ENCODE measurements at regions not wholly inside any gene's neighbourhood (a gene's known extent, or its start where the extent isn't known, plus 50 kb on each side); places are given as distances from the start of the nearest gene placed in this dataset.
"Not testable (repeated sequence)": the region's sequence is repeated elsewhere in the genome, so short reads cannot be mapped to it uniquely, and the experiment has no call there.

- DNase-seq (ENCODE audit: low read depth, low spot score), result no peak
These were observed 146.6 kb upstream of the PRSS16 start for GRCh38 chr6:27100921-27101320.

- DNase-seq (ENCODE audit: low read depth, low spot score), result no peak
These were observed 145.7 kb upstream of the PRSS16 start for GRCh38 chr6:27101824-27102223.

GRCh38 chr6:27106382-27106781, 141.1 kb upstream of the PRSS16 start:
- DNase-seq (ENCODE audit: low read depth, low spot score), result no peak

GRCh38 chr6:27111743-27112142, 135.8 kb upstream of the PRSS16 start:
- DNase-seq (ENCODE audit: low read depth, low spot score), result no peak

GRCh38 chr6:27112974-27113373, 134.5 kb upstream of the PRSS16 start:
- DNase-seq (ENCODE audit: low read depth, low spot score), result no peak

GRCh38 chr6:27119329-27119728, 128.2 kb upstream of the PRSS16 start:
- no peak for DNase-seq (ENCODE audit: low read depth, low spot score)

- DNase-seq (ENCODE audit: low read depth, low spot score), result no peak
These were observed 127.7 kb upstream of the PRSS16 start for GRCh38 chr6:27119761-27120160.

GRCh38 chr6:27121640-27122039, 125.9 kb upstream of the PRSS16 start:
- DNase-seq (ENCODE audit: low read depth, low spot score), result no peak

GRCh38 chr6:27124252-27124657, 123.2 kb upstream of the PRSS16 start:
- DNase-seq (ENCODE audit: low read depth, low spot score), result no peak

- no peak for DNase-seq (ENCODE audit: low read depth, low spot score)
These were observed 121.3 kb upstream of the PRSS16 start for GRCh38 chr6:27126046-27126814.

GRCh38 chr6:27126815-27127537, 120.5 kb upstream of the PRSS16 start:
- peak; percentile 96 for DNase-seq (ENCODE audit: low read depth, low spot score)

GRCh38 chr6:27127874-27128273, 119.6 kb upstream of the PRSS16 start:
- DNase-seq (ENCODE audit: low read depth, low spot score), result not testable (repeated sequence)

- DNase-seq (ENCODE audit: low read depth, low spot score), result no peak
These were observed 119.0 kb upstream of the PRSS16 start for GRCh38 chr6:27128311-27129094.

- no peak for DNase-seq (ENCODE audit: low read depth, low spot score)
These were observed 118.2 kb upstream of the PRSS16 start for GRCh38 chr6:27129095-27129815.

- no peak for DNase-seq (ENCODE audit: low read depth, low spot score)
These were observed 117.6 kb upstream of the PRSS16 start for GRCh38 chr6:27129917-27130316.

- DNase-seq (ENCODE audit: low read depth, low spot score), result peak; percentile 9
These were observed 116.7 kb upstream of the PRSS16 start for GRCh38 chr6:27130668-27131428.

GRCh38 chr6:27132282-27132531, 115.3 kb upstream of the PRSS16 start:
- not testable (repeated sequence) for DNase-seq (ENCODE audit: low read depth, low spot score)

GRCh38 chr6:27132532-27133280, 114.8 kb upstream of the PRSS16 start:
- DNase-seq (ENCODE audit: low read depth, low spot score), result peak; percentile 99

GRCh38 chr6:27133281-27134227, 113.9 kb upstream of the PRSS16 start:
- DNase-seq (ENCODE audit: low read depth, low spot score), result peak; percentile 86
